GM12872 (cell line): ENCODE measurements at regions not wholly inside any gene's neighbourhood (a gene's known extent, or its start where the extent isn't known, plus 50 kb on each side); places are given as distances from the start of the nearest gene placed in this dataset.

Source experiments
- CTCF ChIP-seq: IDR thresholded peaks from 3 replicates; pipeline ENCODE4 v1.5.1; 2011; ENCODE audit warnings: low read depth, mild to moderate bottlenecking, low read length, moderate library complexity; ENCODE audit not compliant: insufficient read depth

DNA sequence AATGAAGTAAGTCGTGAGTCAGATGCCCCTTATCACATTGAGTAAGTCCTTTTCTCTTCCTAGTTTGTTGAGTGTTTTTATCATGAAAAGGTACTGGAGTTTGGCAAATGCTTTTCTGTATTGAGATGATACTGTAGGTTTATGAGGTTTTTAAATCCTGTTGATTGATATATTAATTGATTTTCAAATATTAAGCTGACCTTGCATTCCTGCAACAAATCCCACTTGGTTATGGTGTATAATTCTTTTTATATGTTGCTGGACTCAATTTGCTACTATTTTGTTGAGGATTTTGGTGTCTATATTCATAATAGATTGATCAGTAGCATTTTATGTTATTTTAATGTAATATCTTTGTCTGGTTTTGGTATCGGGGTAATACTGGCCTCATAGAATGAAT, 81.0 kb upstream of the BNC2 start:
- TF ChIP-seq CTCF, result no peak

GRCh38 chr9:16950051-16950450, 79.6 kb upstream of the BNC2 start:
- no peak for TF ChIP-seq CTCF

- no peak for TF ChIP-seq CTCF
Measured at GRCh38 chr9:16930578-16930977, 60.1 kb upstream of the BNC2 start.

DNA sequence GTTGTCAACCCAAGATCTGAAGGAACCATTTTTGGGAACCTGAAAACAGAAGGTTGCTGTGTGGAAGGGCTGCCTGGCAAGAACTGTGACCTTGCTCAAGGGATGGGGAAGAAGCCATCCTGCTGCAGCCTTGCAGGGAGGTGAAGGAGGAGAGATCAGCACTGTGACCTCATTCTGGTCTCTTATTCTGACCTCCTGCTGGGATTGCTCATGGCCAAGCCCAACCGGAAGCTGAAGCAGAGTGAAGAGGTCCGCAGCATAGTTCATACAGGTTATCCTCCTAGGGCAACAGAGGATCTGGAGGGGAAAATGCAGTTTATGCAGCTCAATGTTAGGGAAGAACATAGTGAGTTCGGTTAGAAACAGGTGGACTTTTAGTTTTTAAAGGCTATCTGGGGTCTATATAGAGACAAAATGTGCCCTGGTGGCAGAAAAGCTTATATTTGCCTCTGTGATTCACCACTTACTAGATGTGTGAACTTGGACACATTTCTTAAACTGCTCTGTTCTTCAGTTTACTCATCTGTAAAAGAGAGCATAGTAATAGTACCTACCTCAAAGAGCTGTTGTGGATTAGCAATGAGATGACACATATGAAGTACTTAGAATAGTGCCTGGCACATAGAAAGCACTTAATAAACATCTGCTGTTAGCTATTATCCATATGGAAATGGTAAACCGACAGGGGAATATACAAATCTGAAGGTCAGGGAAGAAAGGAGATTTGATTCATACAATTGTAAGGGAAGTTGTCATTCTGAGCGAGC, 57.9 kb upstream of the BNC2 start:
- no peak for TF ChIP-seq CTCF

GRCh38 chr9:16925426-16925825, 55.0 kb upstream of the BNC2 start:
- no peak for TF ChIP-seq CTCF

GRCh38 chr9:16924311-16924915, 53.9 kb upstream of the BNC2 start:
- TF ChIP-seq CTCF, result no peak

DNA sequence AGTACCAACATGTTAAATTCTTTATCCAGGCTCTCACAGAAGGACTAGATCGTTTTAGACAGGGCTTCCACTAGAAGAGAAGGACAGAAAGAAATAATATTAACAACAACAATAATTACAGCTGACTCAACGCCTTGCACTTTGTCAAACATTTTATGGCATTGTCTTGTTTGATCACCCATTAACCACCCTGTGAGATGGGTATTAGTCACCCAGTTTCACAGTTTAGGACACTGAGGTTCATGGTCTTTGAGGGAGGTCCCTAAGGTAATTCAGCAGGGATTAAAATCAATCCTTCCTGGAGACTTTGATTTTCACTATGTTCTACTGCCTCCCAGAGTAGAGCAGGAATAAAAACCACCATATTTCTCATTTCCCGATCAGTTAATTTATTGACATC, 51.4 kb upstream of the BNC2 start:
- no peak for TF ChIP-seq CTCF
